ENCODE measurements at regions not wholly inside any gene's neighbourhood (a gene's known extent, or its start where the extent isn't known, plus 50 kb on each side); places are given as distances from the start of the nearest gene placed in this dataset.

DNA sequence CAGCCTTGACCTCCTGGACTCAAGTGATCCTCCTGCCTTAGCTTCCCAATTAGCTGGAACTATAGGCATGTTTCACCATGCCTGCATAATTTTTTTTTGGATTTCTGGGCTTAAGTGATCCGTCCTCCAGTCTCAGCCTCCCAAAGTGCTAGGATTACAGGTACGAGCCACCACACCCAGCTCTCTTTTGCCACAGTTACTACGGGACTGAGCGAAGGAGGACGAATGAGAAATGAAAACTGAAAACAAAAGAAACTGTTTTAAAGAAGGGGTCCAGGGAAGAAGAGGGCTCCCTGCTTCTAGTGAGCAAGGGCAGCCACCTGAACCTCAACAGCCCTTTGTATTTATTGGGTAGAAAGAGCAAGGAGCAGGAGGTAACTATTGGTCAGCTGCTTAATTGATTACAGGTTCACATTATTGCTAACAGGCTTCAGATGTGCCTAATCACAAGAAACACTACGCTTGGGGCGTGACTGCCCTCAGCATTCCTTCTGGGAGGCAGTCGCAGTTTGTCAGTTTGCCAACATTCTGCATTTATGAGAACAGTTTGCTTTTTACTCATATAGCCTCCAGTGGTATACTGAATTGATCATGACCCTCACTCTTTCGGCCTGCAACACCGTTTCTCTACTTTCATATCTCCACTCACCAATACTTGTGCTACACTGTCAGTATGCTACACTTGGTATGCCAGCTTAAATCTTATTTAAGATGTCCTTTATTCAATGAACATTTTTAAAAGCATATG, 676.8 kb downstream of the DNAJB9 start:
- TF ChIP-seq PAX5 (IDR thresholded peaks at IDR 0.05; ENCODE audit: insufficient read depth, low read length, severe bottlenecking) (no peak), TAF1 (IDR thresholded peaks at IDR 0.05; ENCODE audit: low read depth, low read length) (no peak), POLR2A (IDR thresholded peaks at IDR 0.05; ENCODE audit: low read depth, low read length) (no peak), SPI1 (IDR thresholded peaks at IDR 0.05; ENCODE audit: low read depth, low read length) (no peak), POU2F2 (IDR thresholded peaks at IDR 0.05; ENCODE audit: low read depth, low read length) (no peak), POLR2AphosphoS5 (IDR thresholded peaks at IDR 0.05; ENCODE audit: low read depth, low read length) (no peak)
- no peak for DNase-seq (ENCODE audit: insufficient read length, low spot score)
- no peak for FAIRE-seq

DNA sequence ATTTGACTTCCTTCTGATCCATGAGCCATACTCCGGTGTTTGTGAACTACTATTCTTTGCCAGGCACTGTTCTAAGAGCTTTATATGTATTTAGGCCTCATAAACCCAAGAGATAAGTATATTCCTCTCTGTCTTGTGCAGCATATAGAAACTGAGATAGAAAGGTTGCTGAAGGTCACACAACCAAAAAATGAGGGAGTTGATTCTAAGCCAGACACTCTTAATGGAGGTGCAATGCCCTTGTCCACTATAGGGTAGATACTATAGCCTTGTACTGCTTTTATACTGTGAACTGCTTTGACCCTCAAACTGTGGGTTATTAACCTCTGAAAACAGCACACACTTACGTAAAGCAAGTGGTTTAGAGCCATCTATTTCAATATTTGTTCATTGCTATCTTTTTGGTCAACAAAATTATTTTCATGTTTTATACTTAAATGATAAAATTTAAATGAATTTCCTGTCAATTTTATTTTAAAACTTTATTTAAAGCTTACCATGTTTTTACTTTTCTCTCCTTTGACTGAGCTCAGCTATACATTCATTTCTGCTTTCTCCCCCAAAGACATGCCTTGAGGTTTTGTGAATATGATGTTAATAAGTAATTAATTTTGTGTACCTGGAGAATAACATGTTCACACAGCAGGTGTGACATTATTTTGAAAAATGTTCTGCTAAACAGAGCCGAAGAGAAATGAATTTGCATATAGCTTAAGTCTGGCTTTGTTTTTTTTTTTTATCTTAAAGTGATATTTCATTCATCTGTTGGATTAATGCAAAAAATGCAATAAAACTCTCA, 687.3 kb downstream of the DNAJB9 start:
- no peak for FAIRE-seq
- TF ChIP-seq POU2F2 (IDR thresholded peaks at IDR 0.05; ENCODE audit: low read depth, low read length) (no peak), TAF1 (IDR thresholded peaks at IDR 0.05; ENCODE audit: low read depth, low read length) (no peak), SPI1 (IDR thresholded peaks at IDR 0.05; ENCODE audit: low read depth, low read length) (no peak), POLR2A (IDR thresholded peaks at IDR 0.05; ENCODE audit: low read depth, low read length) (no peak), POLR2AphosphoS5 (IDR thresholded peaks at IDR 0.05; ENCODE audit: low read depth, low read length) (no peak), PAX5 (IDR thresholded peaks at IDR 0.05; ENCODE audit: insufficient read depth, low read length, severe bottlenecking) (no peak)
- no peak for DNase-seq (ENCODE audit: insufficient read length, low spot score)

DNA sequence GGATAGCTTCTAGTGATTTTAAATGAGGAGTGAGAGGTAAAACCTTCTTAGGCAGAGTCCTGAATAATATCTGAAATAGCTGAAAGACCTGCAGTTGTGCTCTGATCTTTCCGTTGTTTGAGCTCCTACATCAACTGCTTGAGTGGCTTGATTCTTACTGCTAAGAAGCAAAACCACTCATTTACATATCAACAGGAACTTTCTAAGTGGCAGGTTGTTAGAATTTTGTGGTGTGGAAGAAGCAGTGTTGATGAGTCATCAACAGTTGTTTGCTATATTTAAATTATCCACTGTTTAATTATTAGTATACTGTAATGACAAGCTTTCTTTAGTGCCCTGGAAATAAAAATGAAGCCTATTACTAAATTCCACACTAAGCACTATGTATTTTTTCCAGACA, 689.5 kb downstream of the DNAJB9 start:
- no peak for FAIRE-seq
- DNase-seq (ENCODE audit: insufficient read length, low spot score) = no peak
- TF ChIP-seq PAX5 (IDR thresholded peaks at IDR 0.05; ENCODE audit: insufficient read depth, low read length, severe bottlenecking) (no peak), POLR2A (IDR thresholded peaks at IDR 0.05; ENCODE audit: low read depth, low read length) (no peak), POU2F2 (IDR thresholded peaks at IDR 0.05; ENCODE audit: low read depth, low read length) (no peak), POLR2AphosphoS5 (IDR thresholded peaks at IDR 0.05; ENCODE audit: low read depth, low read length) (no peak), TAF1 (IDR thresholded peaks at IDR 0.05; ENCODE audit: low read depth, low read length) (no peak), SPI1 (IDR thresholded peaks at IDR 0.05; ENCODE audit: low read depth, low read length) (no peak)

DNA sequence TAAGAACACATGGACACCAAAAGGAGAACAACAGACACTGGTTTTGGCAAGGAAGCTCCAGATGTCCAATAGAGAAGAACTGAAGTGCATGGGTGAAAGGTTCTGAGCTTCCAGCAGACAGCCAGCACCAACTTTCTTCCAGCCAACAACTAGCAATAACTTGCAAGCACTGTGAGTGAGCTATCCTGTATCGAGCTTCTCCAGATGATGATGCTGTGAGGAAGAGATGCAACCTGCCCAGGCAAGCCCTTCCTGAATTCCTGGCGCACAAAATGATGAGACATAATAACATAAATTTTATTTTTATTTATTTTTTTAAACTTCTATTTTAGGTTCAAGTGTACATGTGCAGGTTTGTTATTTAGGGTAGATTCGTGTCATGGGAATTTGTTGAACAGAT, 692.1 kb downstream of the DNAJB9 start:
- DNase-seq (ENCODE audit: insufficient read length, low spot score) (no peak), FAIRE-seq (no peak)
- TF ChIP-seq SPI1 (IDR thresholded peaks at IDR 0.05; ENCODE audit: low read depth, low read length) = no peak
- TF ChIP-seq POU2F2 (IDR thresholded peaks at IDR 0.05; ENCODE audit: low read depth, low read length) = no peak
- no peak for TF ChIP-seq TAF1 (IDR thresholded peaks at IDR 0.05; ENCODE audit: low read depth, low read length)
- TF ChIP-seq PAX5 (IDR thresholded peaks at IDR 0.05; ENCODE audit: insufficient read depth, low read length, severe bottlenecking) = no peak
- no peak for TF ChIP-seq POLR2AphosphoS5 (IDR thresholded peaks at IDR 0.05; ENCODE audit: low read depth, low read length)
- TF ChIP-seq POLR2A (IDR thresholded peaks at IDR 0.05; ENCODE audit: low read depth, low read length) = no peak

DNA sequence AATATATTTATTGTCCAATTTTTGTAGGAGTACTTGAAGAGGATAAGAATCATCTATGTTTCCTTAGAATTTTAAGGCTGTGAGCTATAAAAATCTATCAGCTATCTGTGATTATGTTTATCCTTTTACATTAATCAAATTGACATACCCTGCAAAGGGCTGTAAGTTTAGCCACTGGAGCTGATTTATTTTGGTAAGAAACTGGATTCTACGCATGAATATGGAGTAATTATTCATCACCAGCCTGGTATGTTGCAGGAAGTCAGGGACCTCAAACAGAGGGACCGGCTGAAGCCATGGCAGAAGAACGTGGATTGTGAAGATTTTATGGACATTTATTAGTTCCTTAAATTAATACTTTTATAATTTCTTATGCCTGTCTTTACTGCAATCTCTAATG, 696.9 kb downstream of the DNAJB9 start:
- no peak for FAIRE-seq

DNA sequence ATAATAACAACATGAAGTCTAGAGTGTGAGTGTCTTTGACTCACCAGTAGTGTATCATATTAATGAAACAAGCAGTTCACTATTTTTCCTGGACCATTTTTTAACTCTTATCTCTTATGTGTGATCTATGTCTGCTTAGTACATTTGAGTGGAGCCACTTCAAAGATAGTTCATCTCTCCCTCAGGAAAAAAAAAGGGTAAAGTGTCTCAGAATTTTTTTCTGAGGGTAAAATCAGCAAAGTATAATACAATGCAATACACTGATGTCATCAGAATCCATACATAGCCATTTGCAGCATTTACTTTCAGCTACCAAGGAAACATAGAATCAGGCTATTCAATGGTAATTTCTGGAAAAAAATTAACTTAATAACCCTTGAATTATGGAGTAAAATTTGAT, 706.7 kb downstream of the DNAJB9 start:
- TF ChIP-seq PAX5 (IDR thresholded peaks at IDR 0.05; ENCODE audit: insufficient read depth, low read length, severe bottlenecking) (no peak), POLR2AphosphoS5 (IDR thresholded peaks at IDR 0.05; ENCODE audit: low read depth, low read length) (no peak), POLR2A (IDR thresholded peaks at IDR 0.05; ENCODE audit: low read depth, low read length) (no peak), POU2F2 (IDR thresholded peaks at IDR 0.05; ENCODE audit: low read depth, low read length) (no peak), SPI1 (IDR thresholded peaks at IDR 0.05; ENCODE audit: low read depth, low read length) (no peak), TAF1 (IDR thresholded peaks at IDR 0.05; ENCODE audit: low read depth, low read length) (no peak)
- no peak for FAIRE-seq

More for the DNA sequence above, 696.9 kb downstream of the DNAJB9 start:
- no peak for DNase-seq (ENCODE audit: insufficient read length, low spot score)
- no peak for TF ChIP-seq TAF1 (IDR thresholded peaks at IDR 0.05; ENCODE audit: low read depth, low read length)
- TF ChIP-seq POLR2AphosphoS5 (IDR thresholded peaks at IDR 0.05; ENCODE audit: low read depth, low read length) = no peak
- TF ChIP-seq POU2F2 (IDR thresholded peaks at IDR 0.05; ENCODE audit: low read depth, low read length) = no peak
- TF ChIP-seq POLR2A (IDR thresholded peaks at IDR 0.05; ENCODE audit: low read depth, low read length) = no peak
- TF ChIP-seq SPI1 (IDR thresholded peaks at IDR 0.05; ENCODE audit: low read depth, low read length) = no peak
- no peak for TF ChIP-seq PAX5 (IDR thresholded peaks at IDR 0.05; ENCODE audit: insufficient read depth, low read length, severe bottlenecking)

DNA sequence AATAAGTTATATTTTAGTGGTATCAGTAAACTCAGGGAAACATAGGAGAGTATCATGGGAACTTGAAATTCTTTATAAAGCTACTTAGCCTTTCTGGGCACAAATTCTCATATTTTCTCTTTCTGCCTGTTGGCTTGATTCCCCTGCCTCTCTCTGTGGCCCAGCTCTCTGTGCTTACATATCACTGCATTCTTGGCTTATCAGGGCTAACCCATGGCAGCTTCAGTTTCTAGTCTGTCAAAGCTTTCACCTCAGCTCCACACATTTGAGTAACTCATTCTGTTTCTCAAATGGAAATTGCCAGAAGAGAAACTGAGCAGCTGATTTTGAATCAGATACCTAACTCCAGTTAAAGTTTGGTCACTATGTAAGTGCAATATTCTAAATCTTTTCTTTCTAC, 713.1 kb downstream of the DNAJB9 start:
- FAIRE-seq = no peak
- no peak for DNase-seq (ENCODE audit: insufficient read length, low spot score)
- TF ChIP-seq POLR2AphosphoS5 (IDR thresholded peaks at IDR 0.05; ENCODE audit: low read depth, low read length) = no peak
- TF ChIP-seq PAX5 (IDR thresholded peaks at IDR 0.05; ENCODE audit: insufficient read depth, low read length, severe bottlenecking) = no peak
- no peak for TF ChIP-seq POU2F2 (IDR thresholded peaks at IDR 0.05; ENCODE audit: low read depth, low read length)
- no peak for TF ChIP-seq SPI1 (IDR thresholded peaks at IDR 0.05; ENCODE audit: low read depth, low read length)
- TF ChIP-seq TAF1 (IDR thresholded peaks at IDR 0.05; ENCODE audit: low read depth, low read length) = no peak
- no peak for TF ChIP-seq POLR2A (IDR thresholded peaks at IDR 0.05; ENCODE audit: low read depth, low read length)

More for the DNA sequence above, 706.7 kb downstream of the DNAJB9 start:
- no peak for DNase-seq (ENCODE audit: insufficient read length, low spot score)

DNA sequence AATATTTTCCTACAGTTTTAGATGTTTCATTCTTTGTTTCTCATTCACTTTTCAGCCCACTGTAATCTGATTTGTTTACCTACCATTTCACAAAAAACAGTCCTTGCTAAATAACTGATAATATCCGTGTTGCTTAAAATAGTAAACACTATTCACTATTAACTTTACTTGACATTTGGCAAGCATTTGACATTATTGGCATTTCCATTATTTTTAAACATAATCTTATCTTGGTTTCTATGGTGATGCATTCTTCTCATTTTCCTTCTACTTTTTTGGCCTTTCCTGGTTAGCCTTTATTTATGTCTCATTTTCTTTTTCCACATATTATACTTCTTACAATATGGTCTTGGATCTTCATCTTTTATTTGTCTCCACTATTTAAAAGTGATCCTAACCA, 715.3 kb downstream of the DNAJB9 start:
- FAIRE-seq (no peak), DNase-seq (ENCODE audit: insufficient read length, low spot score) (no peak)
- TF ChIP-seq TAF1 (IDR thresholded peaks at IDR 0.05; ENCODE audit: low read depth, low read length) (no peak), POU2F2 (IDR thresholded peaks at IDR 0.05; ENCODE audit: low read depth, low read length) (no peak), POLR2A (IDR thresholded peaks at IDR 0.05; ENCODE audit: low read depth, low read length) (no peak), SPI1 (IDR thresholded peaks at IDR 0.05; ENCODE audit: low read depth, low read length) (no peak), PAX5 (IDR thresholded peaks at IDR 0.05; ENCODE audit: insufficient read depth, low read length, severe bottlenecking) (no peak), POLR2AphosphoS5 (IDR thresholded peaks at IDR 0.05; ENCODE audit: low read depth, low read length) (no peak)

DNA sequence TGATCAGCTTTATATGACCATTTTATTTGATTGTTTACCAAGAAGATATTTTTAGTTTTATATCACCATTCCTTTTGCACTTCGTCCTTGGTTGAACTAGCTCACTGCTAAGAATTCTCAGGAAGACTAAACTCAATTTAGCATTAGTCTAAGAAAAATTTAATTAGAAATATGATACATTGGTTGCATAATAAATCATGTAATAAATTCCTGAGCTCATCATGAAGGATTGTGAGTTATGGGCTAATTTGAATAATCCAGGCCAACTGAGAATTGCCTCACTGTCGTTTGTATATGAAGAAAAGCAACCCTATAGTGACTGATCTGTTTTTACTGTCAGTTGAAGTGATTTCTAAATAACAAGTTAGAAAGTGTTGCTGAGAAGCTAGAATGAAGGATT, 725.5 kb downstream of the DNAJB9 start:
- FAIRE-seq (no peak), DNase-seq (ENCODE audit: insufficient read length, low spot score) (no peak)
- TF ChIP-seq PAX5 (IDR thresholded peaks at IDR 0.05; ENCODE audit: insufficient read depth, low read length, severe bottlenecking) = no peak
- no peak for TF ChIP-seq SPI1 (IDR thresholded peaks at IDR 0.05; ENCODE audit: low read depth, low read length)
- no peak for TF ChIP-seq POU2F2 (IDR thresholded peaks at IDR 0.05; ENCODE audit: low read depth, low read length)
- TF ChIP-seq POLR2A (IDR thresholded peaks at IDR 0.05; ENCODE audit: low read depth, low read length) = no peak
- TF ChIP-seq TAF1 (IDR thresholded peaks at IDR 0.05; ENCODE audit: low read depth, low read length) = no peak
- TF ChIP-seq POLR2AphosphoS5 (IDR thresholded peaks at IDR 0.05; ENCODE audit: low read depth, low read length) = no peak

All from GM12891 (cell line).